C4-2B (cell line): ENCODE measurements at regions not wholly inside any gene's neighbourhood (a gene's known extent, or its start where the extent isn't known, plus 50 kb on each side); places are given as distances from the start of the nearest gene placed in this dataset.

Experiments
- CTCF ChIP-seq: fragments of 450-650 bp; conservative IDR thresholded peaks from 2 replicates; pipeline ENCODE4 v1.5.1; 2017; ENCODE audit warnings: mild to moderate bottlenecking
- ZFX ChIP-seq: fragments of 450-650 bp; IDR thresholded peaks from 2 replicates; pipeline ENCODE4 v1.6.1; 2017

DNA sequence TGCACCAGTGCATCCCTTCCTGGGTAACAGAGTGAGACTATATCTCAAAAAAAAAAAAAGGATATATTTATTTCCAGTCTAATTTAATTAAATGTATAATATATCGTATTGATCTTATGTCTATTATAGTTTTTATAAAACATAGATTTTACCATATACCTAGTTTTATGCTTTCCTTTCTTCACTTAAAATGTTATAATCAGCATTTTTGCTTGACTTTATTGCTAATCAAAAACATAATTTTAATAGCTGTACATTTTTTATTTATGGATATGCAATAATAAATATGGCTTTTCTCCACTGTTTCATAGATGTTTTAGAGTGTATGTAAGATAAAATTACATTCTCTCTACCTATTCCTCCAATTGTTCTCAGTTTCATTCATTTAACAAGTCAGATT is 958.0 kb downstream of the EPHA4 start:
- TF ChIP-seq CTCF (no peak), ZFX (no peak)
